ENCODE measurements at regions not wholly inside any gene's neighbourhood (a gene's known extent, or its start where the extent isn't known, plus 50 kb on each side); places are given as distances from the start of the nearest gene placed in this dataset.
"Not testable (repeated sequence)": the region's sequence is repeated elsewhere in the genome, so short reads cannot be mapped to it uniquely, and the experiment has no call there.

- not testable (repeated sequence) for TF ChIP-seq EP300, CTCF (IDR thresholded peaks at IDR 0.05)
Measured at GRCh38 chr2:204412782-204413181, 132.5 kb upstream of the PARD3B start.

All from stomach (tissue), 4 donors.